GM12891 (cell line): ENCODE measurements at regions not wholly inside any gene's neighbourhood (a gene's known extent, or its start where the extent isn't known, plus 50 kb on each side); places are given as distances from the start of the nearest gene placed in this dataset.
"Not testable (repeated sequence)": the region's sequence is repeated elsewhere in the genome, so short reads cannot be mapped to it uniquely, and the experiment has no call there.

Experiments
- DNase-seq: peaks from one replicate; pipeline ENCODE4 v3.0.0; 2011; ENCODE audit warnings: low spot score; ENCODE audit not compliant: insufficient read length
- FAIRE-seq: peaks from 2 replicates; lab custom pipeline; 2011; peaks lifted over from hg19 to GRCh38; lab: Jason Lieb, UNC
- PAX5 ChIP-seq: IDR thresholded peaks from 2 replicates; pipeline ENCODE4 v1.6.1; 2011; ENCODE audit warnings: low read length, moderate library complexity, mild to moderate bottlenecking; ENCODE audit not compliant: insufficient read depth, severe bottlenecking
- POLR2A ChIP-seq: IDR thresholded peaks from 2 replicates; pipeline ENCODE4 v1.6.1; 2011; ENCODE audit warnings: low read depth, low read length, control low read depth
- POLR2AphosphoS5 ChIP-seq: IDR thresholded peaks from 2 replicates; pipeline ENCODE4 v1.6.1; 2011; ENCODE audit warnings: low read depth, low read length, control low read depth
- POU2F2 ChIP-seq: IDR thresholded peaks from 2 replicates; pipeline ENCODE4 v1.6.1; 2011; ENCODE audit warnings: low read depth, mild to moderate bottlenecking, control low read depth, low read length, moderate library complexity
- SPI1 ChIP-seq: IDR thresholded peaks from 2 replicates; pipeline ENCODE4 v1.6.1; 2011; ENCODE audit warnings: low read depth, low read length, control low read depth
- TAF1 ChIP-seq: IDR thresholded peaks from 2 replicates; pipeline ENCODE4 v1.6.1; 2011; ENCODE audit warnings: low read depth, low read length, control low read depth

- FAIRE-seq, result no peak
- DNase-seq, result no peak
- TF ChIP-seq POLR2A (no peak), POLR2AphosphoS5 (no peak), SPI1 (no peak), PAX5 (no peak), POU2F2 (no peak), TAF1 (no peak)
Measured at GRCh38 chr7:88586890-88587289, 172.6 kb upstream of the ZNF804B start.

- DNase-seq, result no peak
- FAIRE-seq, result no peak
- TF ChIP-seq TAF1, result no peak
- no peak for TF ChIP-seq POLR2AphosphoS5
- TF ChIP-seq PAX5, result no peak
- no peak for TF ChIP-seq SPI1
- no peak for TF ChIP-seq POLR2A
- no peak for TF ChIP-seq POU2F2
Measured at GRCh38 chr7:88586219-88586618, 173.3 kb upstream of the ZNF804B start.

GRCh38 chr7:88576720-88577119 is 182.8 kb upstream of the ZNF804B start:
- FAIRE-seq (no peak), DNase-seq (no peak)
- TF ChIP-seq POLR2A (no peak), SPI1 (no peak), TAF1 (no peak), POLR2AphosphoS5 (no peak), PAX5 (no peak), POU2F2 (no peak)

- no peak for DNase-seq
- no peak for FAIRE-seq
- TF ChIP-seq POU2F2 (no peak), POLR2AphosphoS5 (no peak), TAF1 (no peak), PAX5 (no peak), POLR2A (no peak), SPI1 (no peak)
Measured at GRCh38 chr7:88566162-88566729, 193.3 kb upstream of the ZNF804B start.

GRCh38 chr7:88565401-88565800 is 194.1 kb upstream of the ZNF804B start:
- TF ChIP-seq POU2F2 (no peak), SPI1 (no peak), PAX5 (no peak), TAF1 (no peak), POLR2AphosphoS5 (no peak), POLR2A (no peak)
- FAIRE-seq (no peak), DNase-seq (no peak)

- DNase-seq, result not testable (repeated sequence)
Measured at GRCh38 chr7:88556441-88556840, 203.1 kb upstream of the ZNF804B start.

GRCh38 chr7:88554847-88555246 is 204.7 kb upstream of the ZNF804B start:
- not testable (repeated sequence) for FAIRE-seq, DNase-seq

More at GRCh38 chr7:88556441-88556840, 203.1 kb upstream of the ZNF804B start:
- not testable (repeated sequence) for FAIRE-seq

- TF ChIP-seq POU2F2 (no peak), SPI1 (no peak), POLR2AphosphoS5 (no peak), PAX5 (no peak), POLR2A (no peak), TAF1 (no peak)
- DNase-seq (no peak), FAIRE-seq (no peak)
Measured at GRCh38 chr7:88548399-88548798, 211.1 kb upstream of the ZNF804B start.

- TF ChIP-seq SPI1, result no peak
- TF ChIP-seq POU2F2, result no peak
- TF ChIP-seq PAX5, result no peak
- TF ChIP-seq POLR2AphosphoS5, result no peak
- TF ChIP-seq TAF1, result no peak
- no peak for TF ChIP-seq POLR2A
- no peak for DNase-seq
- FAIRE-seq, result peak; percentile 94
Measured at GRCh38 chr7:88546808-88547207, 212.7 kb upstream of the ZNF804B start.

- TF ChIP-seq POLR2A, result no peak
- no peak for TF ChIP-seq PAX5
- TF ChIP-seq POLR2AphosphoS5, result no peak
- no peak for TF ChIP-seq SPI1
- TF ChIP-seq POU2F2, result no peak
- no peak for TF ChIP-seq TAF1
- no peak for DNase-seq
- no peak for FAIRE-seq
Measured at GRCh38 chr7:88545663-88546062, 213.8 kb upstream of the ZNF804B start.
